Activated CD8-positive, alpha-beta memory T cell treated with anti-CD3 and anti-CD28 coated beads, Interleukin-2, amount 50 U/mL, for 24 hours (primary cell): ENCODE measurements at regions not wholly inside any gene's neighbourhood (a gene's known extent, or its start where the extent isn't known, plus 50 kb on each side); places are given as distances from the start of the nearest gene placed in this dataset.
A peak's percentile ranks its signal among the peaks of the same experiment; 100 is the strongest.

Experiments used
- DNase-seq: peaks from one replicate; pipeline ENCODE4 v3.0.0-alpha.2; 2020; ENCODE audit errors: extremely low read depth

DNA sequence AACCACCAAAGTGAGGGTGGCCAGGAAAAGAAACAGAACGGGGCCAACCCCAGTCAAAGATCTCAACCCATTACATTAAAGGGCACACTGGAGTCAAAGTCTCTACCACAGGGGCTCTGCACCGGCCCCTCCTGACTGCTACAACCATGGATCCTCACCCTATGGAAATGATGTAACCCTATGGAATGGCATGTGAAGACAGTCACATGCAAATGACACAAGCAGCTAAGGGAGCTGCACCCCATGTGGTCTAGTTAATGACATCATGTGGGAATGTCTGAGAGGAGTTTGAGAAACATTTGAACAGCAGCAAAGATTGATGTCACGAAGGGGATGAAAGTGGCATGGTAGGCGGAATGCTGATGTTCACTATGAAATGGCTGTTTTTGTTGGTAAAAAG lies 298.2 kb upstream of the SLCO3A1 start:
- no peak for DNase-seq

DNA sequence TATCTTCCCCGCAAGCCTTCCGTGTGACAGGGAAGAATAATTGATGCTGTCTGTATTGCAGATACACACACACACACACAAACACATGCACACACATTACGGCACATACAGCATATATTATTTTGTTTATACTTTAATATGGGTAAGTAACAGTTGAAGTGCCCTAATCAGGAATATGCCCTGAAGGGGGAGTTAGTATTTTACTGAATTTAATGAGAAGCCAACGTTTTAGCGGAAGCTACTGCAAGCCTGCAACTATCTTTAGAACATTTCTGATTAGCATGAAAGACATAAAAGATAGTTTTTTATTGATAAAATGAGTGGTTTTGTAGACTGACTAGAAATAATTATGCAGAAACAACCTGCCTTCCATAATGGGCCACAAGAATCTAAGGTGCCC lies 296.6 kb upstream of the SLCO3A1 start:
- DNase-seq = no peak

DNA sequence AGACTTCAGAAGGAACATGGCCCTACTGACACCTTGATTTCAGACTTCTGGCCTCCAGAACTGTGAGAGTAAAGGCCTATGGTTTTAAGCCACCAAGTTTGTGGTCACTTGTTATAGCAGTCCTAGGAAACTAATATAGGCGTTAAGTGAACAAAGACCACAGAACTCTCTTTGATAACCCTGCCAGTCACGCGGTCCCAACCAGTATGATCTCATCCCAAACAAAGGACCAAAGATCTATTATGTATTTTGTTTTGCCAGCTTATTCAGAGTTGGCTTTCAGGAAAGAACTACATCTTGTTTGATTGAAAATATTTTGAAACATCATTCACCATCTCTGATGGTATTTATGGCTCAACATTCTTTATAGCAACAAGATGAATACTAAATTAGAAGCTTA lies 294.4 kb upstream of the SLCO3A1 start:
- no peak for DNase-seq

DNA sequence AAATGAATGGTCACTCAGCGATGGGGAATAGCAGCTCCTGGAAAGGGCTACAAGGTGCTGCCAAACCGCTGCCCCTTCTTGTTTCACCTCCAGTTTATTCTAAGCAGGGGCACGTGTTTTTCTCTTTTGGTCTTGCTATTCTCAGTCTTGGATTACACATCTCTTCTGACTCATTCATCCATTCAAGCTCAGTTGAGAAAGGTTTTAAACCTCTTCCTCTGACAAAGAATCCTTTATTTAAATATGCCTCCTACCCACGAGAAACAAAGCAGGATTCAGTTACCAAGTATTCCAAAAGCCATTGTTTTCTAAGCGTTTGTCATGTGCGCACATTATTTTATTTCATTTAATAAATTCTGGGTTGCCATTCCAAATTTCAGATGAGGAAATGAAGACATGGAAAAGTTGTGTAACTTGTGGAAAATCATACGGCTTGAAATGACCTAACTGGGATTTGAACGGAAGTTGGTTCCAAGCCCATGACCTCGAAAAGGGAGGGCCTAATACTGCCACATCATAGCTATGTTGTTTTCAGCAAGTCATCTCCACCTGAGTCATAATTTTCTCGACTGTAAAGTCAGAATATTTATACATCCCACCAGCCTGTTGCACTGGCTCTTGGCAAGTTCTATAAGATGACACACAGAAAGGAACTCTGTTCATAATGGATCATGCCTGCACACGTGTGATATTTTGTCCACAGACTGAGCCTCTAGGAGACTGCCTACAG lies 292.0 kb upstream of the SLCO3A1 start:
- DNase-seq = no peak

DNA sequence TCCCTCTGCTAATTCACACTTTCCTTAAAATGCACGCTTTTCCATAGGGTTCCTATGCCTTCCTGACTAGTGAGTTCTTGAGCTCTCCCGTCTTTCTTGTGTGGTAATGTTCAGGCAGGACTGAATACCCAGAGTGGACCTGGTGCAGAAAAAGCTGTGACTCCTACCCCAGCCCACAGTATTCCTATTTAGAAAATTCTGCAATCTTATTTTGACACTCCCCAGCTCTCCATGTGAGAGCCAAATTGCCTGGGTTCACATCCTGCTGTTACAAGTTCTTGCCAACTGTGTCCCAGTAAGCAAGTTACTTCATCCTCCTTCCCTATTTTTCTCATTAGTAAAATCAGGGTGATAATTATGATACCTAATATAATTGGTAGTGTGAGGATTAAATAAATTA lies 290.8 kb upstream of the SLCO3A1 start:
- DNase-seq = no peak

DNA sequence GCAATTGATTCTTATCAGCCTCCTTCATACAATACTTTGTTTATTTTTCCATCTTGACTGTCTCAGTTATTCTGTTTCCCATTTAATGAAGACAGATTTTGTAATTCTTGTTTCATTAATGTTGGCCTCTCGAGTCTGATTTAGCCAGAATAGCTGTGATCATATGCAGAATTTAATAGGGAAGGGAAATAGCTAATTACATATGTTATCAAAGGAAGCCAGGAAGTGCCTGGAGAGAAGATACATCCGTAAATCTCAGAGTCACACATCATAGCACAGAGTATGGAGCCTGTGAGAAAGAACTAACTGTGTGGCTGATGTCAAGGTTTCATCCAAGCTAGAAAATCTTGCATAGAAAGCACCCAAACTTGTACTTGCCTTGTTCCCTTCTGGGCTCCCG lies 288.9 kb upstream of the SLCO3A1 start:
- DNase-seq = no peak

DNA sequence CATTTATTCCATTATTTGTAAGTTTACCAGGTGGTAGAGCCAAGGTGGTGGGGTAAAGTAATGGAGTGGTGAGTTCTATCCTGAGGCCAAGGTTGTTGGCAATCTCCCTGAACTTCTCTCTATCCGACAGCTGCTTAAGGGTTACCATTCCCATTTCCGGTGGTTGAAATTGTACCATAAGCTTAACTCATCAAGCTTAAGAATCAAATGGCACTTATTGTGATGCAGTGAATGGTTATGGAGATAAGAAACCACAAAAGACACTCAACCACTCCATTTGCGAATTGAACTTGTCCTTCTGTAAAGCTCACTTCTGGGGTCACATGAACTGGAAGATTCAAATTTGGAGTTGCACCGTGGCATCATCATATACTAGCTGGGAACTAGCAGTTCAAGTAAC lies 287.4 kb upstream of the SLCO3A1 start:
- DNase-seq = no peak

DNA sequence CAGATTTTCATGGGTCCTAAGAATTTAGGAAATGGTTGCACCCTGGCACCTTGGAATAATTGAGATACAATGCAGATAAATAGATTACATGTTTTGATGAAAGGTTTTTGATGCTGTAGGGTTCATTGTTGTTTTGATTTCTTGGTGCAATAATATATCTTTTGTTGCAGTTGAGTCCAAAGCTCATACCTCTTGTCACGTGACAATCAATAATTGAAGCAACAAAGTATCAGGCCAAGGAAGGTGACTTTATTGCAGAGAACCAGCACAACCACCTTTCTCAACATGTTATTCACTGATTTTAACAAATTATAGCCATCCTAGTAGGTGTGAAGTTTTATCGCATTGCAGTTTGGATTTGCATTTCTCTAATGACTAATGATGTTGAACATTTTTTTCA lies 285.5 kb upstream of the SLCO3A1 start:
- no peak for DNase-seq

DNA sequence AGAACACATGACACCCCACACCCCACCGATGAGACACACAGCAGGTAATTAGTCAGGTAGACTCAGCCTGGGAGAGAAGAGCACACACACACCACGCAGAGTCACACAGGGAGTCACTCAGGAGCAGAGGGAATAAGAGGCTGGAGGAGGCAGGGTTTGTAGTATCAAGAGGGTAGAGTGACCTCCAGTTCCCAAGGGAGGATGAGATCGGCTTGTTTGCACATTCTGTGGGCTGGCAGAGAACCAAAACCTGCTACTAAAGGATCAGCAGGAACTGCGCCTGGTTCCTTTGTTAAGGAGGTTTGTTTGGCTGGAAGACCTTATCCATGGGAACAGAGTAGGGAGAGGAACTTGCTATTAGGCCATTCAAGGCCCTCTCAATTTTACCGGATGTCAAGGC lies 281.4 kb upstream of the SLCO3A1 start:
- no peak for DNase-seq

DNA sequence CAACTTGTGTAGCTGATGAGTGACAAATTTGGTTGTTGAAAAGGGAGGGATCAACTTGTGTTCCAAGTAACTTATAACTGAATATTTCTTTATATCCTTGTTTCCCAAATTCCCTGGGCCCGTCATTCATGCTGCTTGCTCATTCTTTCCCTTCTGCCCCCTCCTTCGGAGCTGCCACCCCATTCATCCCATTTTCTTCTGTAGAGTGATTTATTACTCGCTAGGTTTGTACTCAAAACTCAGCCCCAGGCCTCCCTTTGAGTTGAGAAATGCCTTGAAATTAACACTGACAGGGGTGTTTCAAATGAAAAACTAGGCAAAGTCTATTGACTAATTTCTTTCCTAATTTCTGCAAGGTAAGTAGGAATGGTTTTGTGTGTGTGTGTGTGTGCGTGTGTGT lies 277.4 kb upstream of the SLCO3A1 start:
- DNase-seq = no peak

DNA sequence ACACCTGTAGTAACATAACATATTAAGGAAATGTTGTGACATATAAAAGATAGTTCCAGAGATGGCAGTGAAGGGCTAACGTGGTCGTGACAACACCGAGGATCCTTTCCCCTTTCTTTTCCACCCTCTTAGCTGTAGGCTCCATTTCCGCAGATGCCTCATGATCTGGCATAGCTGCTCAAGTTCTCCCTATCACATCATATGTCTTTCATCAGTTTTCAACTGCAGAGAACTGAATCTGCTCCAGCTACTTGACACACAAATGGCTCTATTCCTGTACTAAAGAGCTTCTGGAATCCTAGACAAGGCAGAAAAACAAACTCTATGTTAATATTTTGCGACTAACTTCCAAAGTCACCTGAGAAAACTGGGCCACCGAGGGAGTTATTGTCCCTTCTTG lies 275.0 kb upstream of the SLCO3A1 start:
- no peak for DNase-seq

DNA sequence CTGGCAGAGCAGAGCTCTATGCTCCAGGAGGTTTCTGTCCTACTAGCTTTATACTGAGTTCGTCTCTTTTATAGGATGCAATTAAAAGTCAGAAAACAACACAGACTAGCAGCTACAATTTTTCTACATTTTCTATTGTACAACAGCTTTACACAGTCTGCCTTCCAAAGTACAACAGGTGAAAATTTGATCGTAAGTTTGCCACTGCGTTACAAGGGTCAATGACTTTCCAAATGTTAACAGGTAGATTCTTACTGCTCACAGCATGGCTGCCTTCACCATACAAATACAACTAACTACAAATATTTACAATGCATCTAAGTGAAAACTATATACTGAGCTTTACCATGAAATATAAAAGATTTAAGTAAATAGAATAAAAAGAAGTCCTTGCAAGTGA lies 268.6 kb upstream of the SLCO3A1 start:
- no peak for DNase-seq

DNA sequence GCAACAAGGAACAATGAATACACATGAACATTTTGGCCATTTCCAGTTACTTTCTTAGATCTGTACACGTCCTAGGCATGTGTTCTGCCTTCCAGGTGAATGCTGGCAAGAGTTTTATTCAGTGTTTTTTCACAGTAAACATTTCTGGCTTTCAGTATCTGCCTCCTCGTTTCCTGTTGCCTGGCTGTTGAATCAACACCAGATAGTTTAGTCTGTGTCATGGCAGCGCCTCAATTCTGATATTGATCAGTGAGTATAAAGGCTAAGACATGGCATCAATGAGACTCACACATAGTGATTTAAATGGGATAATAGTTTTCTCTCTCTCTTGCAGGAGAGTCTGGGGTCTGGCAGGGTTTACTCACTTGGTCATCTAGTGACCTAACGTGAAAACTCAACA lies 266.9 kb upstream of the SLCO3A1 start:
- DNase-seq = no peak

DNA sequence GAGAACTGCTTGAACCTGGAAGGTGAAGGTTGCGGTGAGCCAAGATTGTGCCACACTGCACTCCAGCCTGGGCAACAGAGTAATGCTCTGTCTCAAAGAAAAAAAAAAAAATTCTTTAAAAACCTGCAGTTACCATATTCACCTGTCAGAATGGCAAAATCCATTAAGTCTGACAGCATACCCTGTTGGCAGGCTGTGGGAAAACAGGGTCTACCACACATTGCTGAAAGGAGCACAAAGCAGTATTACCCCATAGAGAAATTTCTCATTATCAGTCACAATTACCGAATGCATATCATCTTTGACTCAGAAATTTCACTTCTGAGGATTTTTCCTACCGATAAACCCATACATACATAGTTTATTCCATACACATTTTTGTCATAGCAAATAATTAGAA lies 264.1 kb upstream of the SLCO3A1 start:
- peak; percentile 6 for DNase-seq

DNA sequence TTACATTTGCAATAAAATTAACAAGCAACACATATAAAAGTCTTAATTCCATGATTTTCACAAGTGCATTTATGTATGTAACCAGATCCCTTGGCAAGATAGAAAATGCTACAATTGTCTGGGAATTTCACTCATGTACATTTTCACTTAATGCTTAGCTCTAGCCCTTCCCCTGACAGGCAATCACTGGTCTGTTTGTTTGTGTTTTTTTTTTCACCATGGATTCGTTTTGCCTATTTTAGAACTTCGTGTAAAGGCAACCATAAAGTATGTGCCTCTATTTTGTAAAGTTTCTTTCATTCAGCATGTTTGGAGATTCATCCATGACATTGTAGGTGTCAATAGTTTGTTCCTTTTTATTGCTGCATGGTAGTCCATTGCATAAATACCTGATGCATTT lies 260.9 kb upstream of the SLCO3A1 start:
- no peak for DNase-seq

DNA sequence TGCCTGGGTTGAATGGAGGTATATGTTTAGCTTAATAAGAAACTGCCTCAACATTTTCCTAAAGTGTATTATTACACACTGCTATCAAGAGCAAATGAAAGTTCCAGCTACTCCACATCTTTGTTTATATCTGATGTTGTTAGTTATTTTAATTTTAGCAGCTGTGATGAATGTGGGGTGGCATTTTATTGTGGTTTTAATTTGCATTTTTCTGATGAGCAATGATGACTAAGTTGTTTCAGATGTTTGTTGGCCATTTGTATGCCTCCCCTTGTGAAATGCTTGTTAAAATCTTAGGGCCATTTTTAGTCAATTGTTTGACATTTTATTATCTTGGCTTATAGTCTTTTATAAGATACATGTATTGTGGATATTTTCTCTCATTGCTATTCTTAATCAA lies 260.4 kb upstream of the SLCO3A1 start:
- DNase-seq = no peak

DNA sequence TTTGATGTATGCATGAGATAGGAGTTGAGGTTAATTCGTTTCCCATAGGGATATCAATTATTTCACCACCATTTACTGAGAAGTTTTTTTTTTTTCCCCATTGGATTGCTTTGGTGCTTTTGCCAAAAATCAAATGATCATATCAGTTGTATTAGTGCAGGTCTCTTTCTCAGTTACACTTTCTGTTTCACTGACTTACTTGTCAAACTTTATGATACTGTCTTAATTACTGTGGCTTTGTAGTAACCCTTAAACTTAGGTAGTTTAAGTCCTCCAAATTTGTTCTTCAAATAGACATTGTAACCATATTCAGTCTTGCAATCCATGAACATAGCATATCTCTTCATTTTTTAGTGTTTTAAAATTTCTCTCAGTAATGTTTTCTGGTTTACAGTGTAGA lies 259.9 kb upstream of the SLCO3A1 start:
- DNase-seq = no peak

DNA sequence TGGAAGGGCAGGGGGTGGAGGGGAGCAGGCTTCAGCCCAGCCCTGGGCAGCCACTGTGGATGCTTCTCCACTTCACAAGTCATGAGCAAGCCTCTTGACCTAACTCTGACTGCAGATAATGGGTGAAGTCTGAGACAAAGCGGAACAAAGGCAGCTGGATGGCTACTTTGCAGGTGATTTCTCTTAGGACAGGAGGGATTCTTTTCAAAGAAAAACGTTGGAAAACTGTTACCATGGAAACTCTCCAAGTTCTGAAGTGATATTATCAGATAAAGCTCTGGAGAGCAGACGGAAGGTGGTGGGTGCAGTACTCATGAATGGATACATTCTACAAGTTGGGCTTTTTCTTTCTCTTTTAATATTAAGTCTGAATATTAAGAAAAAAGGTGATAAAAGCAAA lies 254.2 kb upstream of the SLCO3A1 start:
- DNase-seq = no peak

DNA sequence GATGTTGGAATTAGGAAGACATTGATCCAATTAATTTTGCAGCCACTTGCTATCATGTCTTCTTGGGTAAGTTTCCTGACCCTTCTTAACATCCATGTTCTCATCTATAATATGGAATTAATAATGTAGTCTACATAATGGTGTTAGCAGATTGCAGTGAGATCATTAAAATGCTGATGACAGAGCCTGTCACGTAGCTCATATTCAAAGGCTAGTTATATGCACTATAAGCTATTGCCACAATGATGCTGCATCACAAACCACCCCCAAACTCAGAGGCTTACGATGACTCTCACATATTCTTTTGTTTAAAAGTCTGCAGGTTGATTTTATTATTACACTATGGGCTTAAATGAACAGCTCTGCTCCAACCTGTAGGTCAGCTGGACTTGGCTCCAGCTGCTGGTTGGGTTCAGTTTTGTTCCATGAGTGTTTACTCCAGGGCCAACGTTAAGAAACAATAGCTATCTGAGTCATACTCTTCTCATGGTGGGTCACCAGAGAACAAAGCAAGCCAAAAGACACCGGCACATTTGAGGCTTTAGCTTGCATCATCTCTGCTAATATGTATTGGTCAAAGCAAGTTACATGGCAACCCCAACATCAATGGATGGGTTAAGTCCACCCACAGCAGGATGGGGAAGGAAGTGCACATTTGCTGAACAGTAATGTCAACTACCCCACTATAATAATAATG lies 250.0 kb upstream of the SLCO3A1 start:
- DNase-seq = no peak

DNA sequence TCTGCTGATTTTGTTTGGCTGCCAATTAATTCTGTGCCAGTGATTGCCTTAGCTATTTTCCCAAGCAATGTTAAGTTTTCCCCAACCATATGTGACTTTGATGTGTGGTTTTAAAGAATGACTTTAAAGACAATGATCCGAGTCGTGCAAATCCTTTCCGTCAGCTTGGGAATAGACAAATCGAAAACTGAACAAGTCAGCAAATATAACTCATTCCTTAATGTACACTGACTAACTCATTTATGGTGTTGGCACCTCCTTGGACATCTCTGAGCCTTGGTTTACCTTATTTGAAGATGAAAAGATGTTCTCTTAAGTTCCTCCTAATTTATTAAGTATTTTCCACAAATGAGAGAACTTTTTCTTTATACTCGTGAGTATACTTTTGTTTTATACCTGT lies 249.4 kb upstream of the SLCO3A1 start:
- DNase-seq = no peak

DNA sequence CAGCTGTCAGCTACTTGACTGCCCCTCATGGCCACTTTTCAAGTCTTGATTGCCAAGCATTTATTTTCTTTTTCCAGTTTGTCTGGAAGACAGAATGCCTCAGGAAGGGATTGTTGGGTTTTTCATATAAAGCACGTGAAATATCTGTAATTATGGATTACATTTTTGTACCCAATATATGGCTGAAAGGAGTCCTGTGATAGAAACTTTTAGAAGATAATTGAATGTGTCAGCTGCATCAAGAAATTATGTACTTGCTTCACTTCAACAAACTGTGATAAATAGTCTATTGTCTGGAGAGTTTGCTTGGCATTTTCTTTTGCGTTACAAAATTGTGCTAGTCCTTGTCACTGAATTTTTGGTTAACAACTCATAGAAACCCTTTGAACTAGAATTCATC lies 247.9 kb upstream of the SLCO3A1 start:
- DNase-seq = no peak

DNA sequence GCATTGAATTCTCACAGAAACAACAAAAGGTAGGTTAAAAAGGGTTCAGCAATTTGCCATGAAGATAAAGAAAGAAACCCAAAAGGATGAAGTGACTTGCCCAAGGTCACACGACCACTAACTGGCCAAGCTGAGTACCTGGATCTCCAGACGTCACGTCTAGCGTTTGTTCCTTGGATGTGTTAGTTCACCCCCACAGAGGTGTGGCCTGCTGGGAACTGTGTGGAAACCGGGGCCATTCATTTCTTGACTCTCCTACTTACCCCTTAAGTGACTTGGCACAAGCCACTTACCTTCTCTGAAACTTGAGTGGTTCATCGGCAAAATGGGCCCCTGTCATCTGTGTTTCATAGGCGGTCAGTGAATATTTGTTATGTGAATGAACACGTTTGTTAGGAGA lies 244.3 kb upstream of the SLCO3A1 start:
- DNase-seq = no peak

DNA sequence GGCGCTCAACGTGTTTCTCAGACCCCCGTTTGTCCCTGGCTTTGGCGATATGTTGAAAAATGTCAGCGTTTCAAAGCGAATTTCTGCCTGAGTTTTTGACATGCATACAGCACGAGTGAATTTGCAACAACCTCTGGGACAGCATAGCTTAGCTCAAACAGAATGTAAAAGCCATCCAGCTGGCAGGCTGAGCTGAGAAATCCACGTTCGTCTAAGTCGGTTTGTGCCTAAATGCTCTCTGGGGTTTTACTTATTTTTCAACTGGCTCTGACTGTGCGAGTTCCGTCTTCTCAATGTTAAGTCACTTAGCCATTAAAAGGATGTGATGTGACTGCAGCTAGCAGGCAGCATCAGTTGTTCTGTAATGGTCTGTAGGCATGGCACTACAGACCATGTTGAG lies 243.5 kb upstream of the SLCO3A1 start:
- DNase-seq = no peak
